ELR (cell line): ENCODE measurements at regions not wholly inside any gene's neighbourhood (a gene's known extent, or its start where the extent isn't known, plus 50 kb on each side); places are given as distances from the start of the nearest gene placed in this dataset.
"Not testable (repeated sequence)": the region's sequence is repeated elsewhere in the genome, so short reads cannot be mapped to it uniquely, and the experiment has no call there.

Experiments
- DNase-seq: peaks from one replicate; pipeline ENCODE4 v3.0.0-alpha.2; 2015; ENCODE audit warnings: low read depth

DNA sequence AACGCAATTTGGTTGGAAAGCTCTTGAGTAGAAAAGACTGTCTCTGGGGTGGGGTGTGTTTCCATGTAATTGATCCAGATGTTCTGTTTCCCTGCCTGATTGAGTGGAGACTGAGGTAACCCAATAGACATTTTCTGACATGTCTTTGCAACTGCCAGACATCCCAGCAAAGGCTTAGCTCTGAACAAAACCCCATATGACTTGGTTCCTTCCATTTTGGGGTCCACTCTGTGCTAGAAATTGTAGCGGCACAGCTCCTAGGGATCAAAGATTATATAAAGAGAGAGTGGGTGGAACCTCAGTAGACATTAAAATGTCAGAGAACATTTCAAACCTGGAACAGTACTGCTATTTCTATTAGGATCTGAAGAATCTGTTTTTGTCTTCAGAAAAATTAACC is 189.3 kb downstream of the EDN1 start:
- DNase-seq, result no peak

GRCh38 chr6:12479881-12480280 is 189.7 kb downstream of the EDN1 start:
- DNase-seq, result no peak

- no peak for DNase-seq
Observed at GRCh38 chr6:12480379-12480778, 190.2 kb downstream of the EDN1 start.

- DNase-seq, result no peak
Observed at GRCh38 chr6:12481292-12481691, 191.1 kb downstream of the EDN1 start.

DNA sequence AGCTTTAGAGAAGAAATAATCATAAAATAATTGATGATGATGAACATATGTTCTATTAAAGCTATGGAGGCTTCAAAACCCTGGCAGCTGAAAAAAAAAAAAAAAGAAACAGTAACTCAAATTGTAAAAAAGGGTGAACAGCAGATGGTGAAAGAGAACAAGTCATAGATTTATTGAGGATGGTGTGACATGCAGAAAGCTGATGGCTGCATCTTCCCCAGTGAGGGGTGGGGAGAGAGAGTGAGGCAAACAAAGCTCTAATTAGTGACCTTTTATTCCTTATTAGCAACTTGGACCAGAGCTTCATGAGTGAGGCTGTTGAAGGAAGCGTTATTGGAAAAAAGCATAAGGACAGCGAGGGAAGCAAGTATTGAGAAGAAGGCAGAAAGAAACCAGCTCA is 191.7 kb downstream of the EDN1 start:
- no peak for DNase-seq

DNA sequence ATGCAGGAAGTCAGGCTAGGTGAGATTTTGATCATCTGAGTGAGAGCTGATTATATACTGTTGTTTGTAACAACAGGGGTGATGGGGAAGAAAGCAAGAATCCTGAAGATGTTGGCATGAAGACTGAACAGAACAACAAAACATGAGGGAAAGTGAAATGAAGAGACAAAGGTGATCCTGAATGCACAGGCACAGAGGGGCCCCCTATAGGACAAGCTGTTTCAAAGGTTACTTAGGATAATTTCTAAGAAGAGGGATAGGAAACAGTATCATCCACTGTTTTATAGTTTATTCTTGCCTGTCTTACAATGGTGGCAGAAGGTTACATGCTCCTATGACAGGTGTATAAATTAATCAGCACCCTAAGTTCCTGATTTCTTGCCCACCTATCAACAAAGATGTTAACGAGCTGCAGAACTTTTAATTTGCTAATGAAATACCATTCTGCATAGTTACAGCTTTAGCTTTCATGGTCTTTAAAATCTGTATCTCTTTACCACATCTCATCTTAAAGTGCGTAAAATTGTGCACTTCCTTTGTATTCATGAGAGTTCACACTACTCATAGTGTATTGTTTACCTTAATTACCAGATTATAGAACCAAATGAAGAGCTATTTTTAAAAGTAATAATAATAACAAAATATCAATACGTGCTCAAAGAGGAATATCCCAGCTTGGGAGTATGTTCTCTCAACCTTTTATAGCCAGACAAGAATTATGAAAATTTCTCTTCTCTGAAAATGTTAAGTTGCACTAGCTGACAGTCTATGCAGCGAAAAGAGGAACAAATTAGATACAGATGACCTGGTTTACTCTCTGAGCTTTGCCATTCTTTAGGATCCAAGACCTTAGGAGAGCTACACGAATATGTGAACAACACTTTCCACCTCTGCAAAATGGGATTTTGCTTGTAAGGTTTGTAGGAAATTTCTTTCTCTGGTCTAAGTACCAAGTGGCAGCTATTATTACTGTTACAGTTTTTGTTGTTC is 192.5 kb downstream of the EDN1 start:
- peak; percentile 31 for DNase-seq

DNA sequence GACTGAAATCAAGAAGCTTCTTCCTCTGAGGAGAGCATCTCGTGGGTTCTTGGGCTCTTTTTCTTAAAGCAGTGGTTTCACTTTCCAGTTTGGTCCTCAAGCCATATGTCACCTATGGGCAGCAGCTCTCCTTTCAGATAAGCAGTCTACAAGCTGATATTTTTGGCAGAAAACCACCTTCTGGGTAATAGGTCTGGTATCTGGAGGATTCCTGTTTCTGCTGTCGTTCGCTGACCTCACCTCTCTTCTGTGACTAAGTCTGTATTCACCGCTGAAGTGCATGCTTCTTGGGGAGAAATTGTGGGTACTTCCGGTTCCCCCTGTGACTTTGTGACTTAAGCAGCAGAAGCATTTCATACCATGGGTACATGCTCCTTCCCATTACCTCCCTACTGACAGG is 193.6 kb downstream of the EDN1 start:
- DNase-seq, result peak; percentile 98

- no peak for DNase-seq
Observed at GRCh38 chr6:12484519-12484918, 194.4 kb downstream of the EDN1 start.

- DNase-seq, result peak; percentile 66
Observed at GRCh38 chr6:12485226-12485764, 195.1 kb downstream of the EDN1 start.

DNA sequence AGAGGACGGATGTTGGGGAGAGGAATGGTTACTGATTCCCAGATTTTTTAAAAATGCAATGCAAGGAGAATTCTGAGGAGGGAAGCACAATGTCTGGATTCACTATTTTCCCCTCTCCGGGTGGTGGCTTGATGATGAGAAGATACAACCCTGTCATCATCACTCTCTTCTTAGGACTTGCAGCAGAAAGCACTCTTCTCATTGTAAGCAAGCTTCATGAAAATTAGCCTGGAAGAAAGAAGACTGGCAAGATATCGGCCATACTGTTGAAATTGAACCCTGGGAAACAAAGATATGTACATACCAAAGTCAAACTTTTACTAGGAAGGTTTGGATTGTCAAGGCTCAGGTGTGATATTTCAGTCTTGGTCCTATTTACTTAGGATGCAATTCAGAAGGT is 195.7 kb downstream of the EDN1 start:
- DNase-seq, result no peak

DNA sequence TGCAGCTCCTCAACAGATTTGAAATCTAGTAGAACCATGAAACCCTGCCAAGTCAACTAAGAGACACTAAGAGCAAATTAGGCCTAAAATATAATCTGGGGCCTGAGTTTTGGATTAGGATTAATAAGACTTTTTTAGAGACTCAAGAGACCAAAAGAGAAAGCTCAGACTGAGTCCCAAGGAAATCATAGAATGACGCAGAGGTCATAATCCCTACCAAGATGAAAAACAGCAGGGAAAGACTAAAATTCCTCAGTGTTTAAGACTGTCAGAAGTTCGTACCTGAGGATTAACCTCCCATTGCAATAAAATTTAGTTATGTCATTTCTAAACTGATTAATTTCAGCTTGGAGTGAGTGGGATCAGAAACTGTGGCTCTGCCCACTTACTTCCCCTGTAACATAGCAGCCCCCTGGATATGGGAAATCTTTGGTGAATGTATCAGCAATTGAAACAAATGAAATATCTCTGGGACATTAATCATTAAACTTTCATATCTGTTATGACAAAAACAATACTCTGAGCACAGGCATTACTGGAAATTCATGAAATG is 200.3 kb downstream of the EDN1 start:
- DNase-seq, result no peak

GRCh38 chr6:12490904-12491571 is 200.9 kb downstream of the EDN1 start:
- DNase-seq, result peak; percentile 96

DNA sequence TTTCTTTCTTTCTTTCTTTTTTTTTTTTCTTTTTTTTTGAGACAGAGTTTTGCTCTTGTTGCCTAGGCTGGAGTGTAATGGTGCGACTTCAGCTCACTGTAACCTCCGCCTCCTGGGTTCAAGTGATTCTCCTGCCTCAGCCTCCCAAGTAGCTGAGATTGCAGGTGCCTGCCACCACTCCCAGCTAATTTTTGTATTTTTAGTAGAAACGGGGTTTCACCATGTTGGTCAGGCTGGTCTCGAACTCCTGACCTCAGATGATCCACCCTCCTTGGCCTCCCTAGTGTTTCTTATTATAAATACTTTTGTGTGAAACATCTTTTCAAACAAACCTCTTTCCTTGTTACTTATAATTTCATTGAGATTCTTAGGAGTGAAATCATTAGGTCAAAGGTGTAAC is 202.8 kb downstream of the EDN1 start:
- not testable (repeated sequence) for DNase-seq

- DNase-seq, result no peak
Observed at GRCh38 chr6:12493446-12493845, 203.3 kb downstream of the EDN1 start.

DNA sequence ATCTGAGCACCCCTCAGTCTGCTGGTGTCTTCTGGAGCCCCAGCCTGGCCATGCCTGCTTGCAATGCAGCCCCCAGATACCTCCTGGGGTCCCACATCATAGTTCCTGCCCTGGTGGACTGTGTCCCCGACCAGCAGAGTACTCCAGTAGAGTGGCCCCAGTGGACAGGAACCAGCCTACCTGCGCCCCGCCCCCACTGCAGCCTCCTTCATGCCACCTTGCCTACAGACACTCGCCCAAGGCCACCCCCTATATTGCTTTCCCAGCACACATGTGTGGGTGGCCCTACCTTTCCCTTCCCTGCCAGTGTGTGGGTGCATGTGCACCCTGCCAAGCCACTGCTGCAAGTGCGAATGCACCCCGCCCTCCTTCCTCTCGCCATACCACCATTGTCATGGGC is 204.0 kb downstream of the EDN1 start:
- no peak for DNase-seq

GRCh38 chr6:12501990-12502389 is 211.8 kb downstream of the EDN1 start:
- DNase-seq, result no peak

- DNase-seq, result peak; percentile 60
Observed at GRCh38 chr6:12504325-12504966, 212.1 kb upstream of the PHACTR1 start.

DNA sequence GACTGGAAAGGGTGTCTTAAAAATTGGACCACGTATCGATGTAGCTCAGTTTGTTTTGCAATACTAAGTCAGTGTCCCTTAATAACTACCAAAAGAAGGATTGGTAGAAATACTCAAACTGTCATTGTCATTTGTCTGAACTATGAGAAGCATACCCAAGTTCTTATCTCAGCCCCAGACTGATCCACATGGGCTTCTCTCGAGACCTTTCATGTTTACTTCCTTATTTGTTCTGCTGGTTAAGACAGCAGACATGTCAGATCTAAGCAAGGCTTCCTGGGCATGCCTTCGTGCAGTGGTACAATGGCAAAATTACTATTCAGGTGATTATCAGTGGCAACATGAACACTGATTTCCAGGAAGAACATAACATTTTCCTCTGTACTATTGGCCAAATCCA is 211.1 kb upstream of the PHACTR1 start:
- DNase-seq, result no peak

DNA sequence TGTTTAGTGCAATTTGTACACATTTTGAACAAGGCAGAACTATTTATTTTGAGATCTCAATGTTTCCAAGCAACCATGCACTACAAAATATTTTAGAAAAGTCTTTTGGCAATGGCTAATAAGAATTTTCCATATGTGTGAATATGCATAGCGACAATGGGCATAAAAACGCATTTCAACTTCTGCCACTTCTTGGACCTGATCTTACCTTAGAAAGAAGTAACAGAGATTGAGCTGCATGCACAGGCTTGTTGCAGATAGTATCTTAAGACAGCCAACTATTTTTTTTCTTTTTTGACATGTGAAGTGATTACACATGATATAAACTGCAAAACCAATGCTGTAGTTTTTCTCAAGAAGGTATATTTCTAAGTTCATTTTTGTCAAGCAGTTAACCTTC is 210.4 kb upstream of the PHACTR1 start:
- no peak for DNase-seq

DNA sequence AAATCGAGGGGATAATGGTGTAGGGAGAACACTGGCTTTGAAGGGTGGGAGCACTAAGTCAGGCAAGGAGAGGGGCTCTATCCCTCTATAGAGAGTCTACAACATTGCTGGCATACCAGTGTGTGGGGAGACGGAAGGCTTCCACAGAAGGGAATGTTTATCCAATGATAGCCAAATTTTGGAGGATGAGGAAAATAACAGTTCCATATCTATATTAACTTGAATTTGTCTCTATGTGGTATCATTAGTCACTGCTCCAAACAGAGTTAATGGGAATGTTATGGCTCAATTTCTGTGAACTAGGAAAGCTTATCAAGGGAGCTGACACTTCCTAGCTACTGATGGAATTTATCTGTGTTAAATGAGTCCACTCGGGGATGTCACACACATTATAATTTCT is 208.9 kb upstream of the PHACTR1 start:
- no peak for DNase-seq

DNA sequence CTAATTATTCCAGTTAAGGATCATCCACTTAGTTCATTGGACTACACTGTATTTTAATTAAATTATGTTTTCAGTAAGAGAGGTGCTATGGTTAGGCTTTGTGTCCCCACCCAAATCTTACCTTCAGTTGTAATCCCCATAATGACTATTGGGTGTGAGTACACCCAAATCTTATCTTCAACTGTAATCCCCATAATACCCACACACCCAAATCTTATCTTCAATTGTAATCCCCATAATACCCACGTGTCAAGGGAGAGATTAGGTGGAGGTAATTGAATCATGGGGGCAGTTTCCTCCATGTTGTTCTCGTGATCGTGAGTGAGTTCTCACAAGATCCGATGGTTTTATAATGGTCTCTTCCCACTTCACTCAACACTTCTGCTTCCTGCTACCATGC is 208.0 kb upstream of the PHACTR1 start:
- DNase-seq, result no peak

DNA sequence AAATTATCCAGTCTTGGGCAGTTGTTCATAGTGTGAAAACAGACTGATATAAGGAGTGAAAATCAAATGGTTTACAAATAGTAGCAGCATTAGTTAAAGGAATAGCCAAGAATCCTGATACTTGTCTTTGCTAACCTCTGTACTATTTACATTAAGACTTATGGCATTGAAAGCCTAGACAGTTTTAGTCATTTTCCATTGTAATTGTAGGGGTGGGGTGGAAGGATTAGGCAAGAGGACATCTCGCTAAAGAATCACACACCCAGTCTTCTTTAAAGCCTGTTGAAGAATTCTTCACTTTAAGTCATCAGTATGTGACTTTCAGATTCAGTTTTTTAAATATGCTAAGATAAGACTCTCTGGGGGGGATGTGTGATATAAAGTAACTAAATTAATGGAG is 207.5 kb upstream of the PHACTR1 start:
- DNase-seq, result no peak
